Central memory CD8-positive, alpha-beta T cell (primary cell): ENCODE measurements at regions not wholly inside any gene's neighbourhood (a gene's known extent, or its start where the extent isn't known, plus 50 kb on each side); places are given as distances from the start of the nearest gene placed in this dataset.
"Not testable (repeated sequence)": the region's sequence is repeated elsewhere in the genome, so short reads cannot be mapped to it uniquely, and the experiment has no call there.

ENCODE experiments used
- ATAC-seq: fragments of 150-1000 bp; cut with Tn5 transposase; replicated peaks from 2 replicates; pipeline ENCODE4 v1.10.0; 2022; ENCODE audit warnings: mild to moderate bottlenecking, moderate FRiP score, moderate number of reproducible peaks; ENCODE audit not compliant: poor library complexity, severe bottlenecking; ENCODE audit errors: extremely low read depth
- DNase-seq, 2 donors: peaks; one replicate each; pipeline ENCODE4 v3.0.0; 2021; ENCODE audit warnings: low spot score in 2 of 2
- H3K27ac Mint-ChIP-seq: one replicate; pipeline ENCODE4 v1.8.0; 2022; ENCODE audit warnings: low read depth, mild to moderate bottlenecking, moderate library complexity, mixed read lengths
- H3K27me3 Mint-ChIP-seq: one replicate; pipeline ENCODE4 v1.8.0; 2022; ENCODE audit warnings: mixed read lengths
- H3K36me3 Mint-ChIP-seq: one replicate; pipeline ENCODE4 v1.8.0; 2022; ENCODE audit warnings: mild to moderate bottlenecking, moderate library complexity, mixed read lengths; ENCODE audit not compliant: insufficient read depth
- H3K4me1 Mint-ChIP-seq: one replicate; pipeline ENCODE4 v1.8.0; 2022; ENCODE audit warnings: mixed read lengths
- H3K4me3 Mint-ChIP-seq: one replicate; pipeline ENCODE4 v1.8.0; 2022; ENCODE audit warnings: mild to moderate bottlenecking, moderate library complexity, mixed read lengths
- H3K9me3 Mint-ChIP-seq: one replicate; pipeline ENCODE4 v1.8.0; 2022; ENCODE audit warnings: mixed read lengths

DNA sequence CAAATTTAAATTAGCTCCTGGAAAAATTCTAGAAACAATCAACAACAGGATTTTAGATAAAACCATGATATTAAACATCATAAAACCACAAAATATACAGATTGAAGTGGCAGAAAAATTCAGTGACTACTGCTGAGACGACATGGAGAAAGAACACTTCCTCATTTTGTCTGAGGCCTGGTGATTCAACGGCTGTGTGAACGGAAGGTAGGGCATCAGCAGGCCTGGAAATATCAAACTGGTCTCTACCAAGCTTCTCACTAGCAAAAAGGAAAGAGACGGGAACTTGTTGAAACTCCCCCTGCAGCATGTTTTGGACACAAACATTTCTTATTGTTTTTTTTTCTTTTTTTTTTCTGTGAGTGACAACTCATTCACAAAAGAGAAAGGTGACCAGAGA, 58.0 kb upstream of the AHI1 start:
- Mint-ChIP-seq H3K27ac (no peak overlapping the region), H3K9me3 (no peaks in the 10 kb centered on the region), H3K4me3 (no peak overlapping the region), H3K27me3 (no peaks in the 10 kb centered on the region), H3K36me3 (no peaks in the 10 kb centered on the region), H3K4me1 (no peaks in the 10 kb centered on the region)
- ATAC-seq = no peak
- no peak for DNase-seq

DNA sequence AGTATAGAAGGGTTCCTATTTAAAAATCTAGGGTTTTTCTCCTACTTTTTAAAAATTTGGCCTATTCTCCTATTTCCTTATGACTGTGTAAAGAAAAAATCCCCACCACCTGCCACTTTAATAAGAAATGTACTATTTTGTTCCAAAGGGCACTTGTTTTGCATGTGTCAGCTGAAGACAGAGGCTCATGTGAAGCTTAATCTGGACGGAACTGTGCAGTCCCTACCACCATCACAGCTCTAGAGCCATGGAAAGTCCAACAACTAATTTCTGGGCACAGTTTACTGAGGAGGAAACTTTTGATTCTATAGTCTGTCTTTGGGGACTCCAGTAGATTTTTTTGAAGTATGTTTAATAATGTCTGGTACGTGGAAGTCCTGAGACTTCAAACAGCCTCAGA, 60.0 kb upstream of the AHI1 start:
- Mint-ChIP-seq H3K36me3 (no peaks in the 10 kb centered on the region), H3K9me3 (no peaks in the 10 kb centered on the region), H3K4me3 (no peak overlapping the region), H3K4me1 (peaks cover 7% of the 10 kb centered on the region), H3K27ac (no peak overlapping the region), H3K27me3 (no peaks in the 10 kb centered on the region)
- DNase-seq (no peak), ATAC-seq (no peak)

DNA sequence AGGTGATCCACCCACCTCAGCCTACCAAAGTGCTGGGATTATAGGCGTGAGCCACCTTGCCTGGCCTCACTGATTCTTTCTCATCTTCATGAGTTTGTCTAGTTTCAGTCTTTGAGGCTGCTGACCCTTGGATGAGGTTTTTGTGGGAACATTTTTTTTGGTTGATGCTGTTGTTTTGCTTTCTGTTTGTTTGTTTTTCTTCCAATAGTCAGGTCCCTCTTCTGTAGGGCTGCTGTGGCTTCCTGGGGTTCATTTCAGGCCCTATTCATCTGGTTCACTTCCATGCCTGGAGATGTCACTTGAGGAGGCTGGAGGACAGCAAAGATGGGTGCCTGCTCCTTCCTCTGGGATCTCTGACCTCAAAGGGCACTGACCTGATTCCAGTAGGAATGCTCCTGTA, 68.1 kb upstream of the AHI1 start:
- not testable (repeated sequence) for H3K36me3 Mint-ChIP-seq, ATAC-seq, DNase-seq, H3K9me3 Mint-ChIP-seq, H3K4me3 Mint-ChIP-seq, H3K27ac Mint-ChIP-seq, H3K27me3 Mint-ChIP-seq
- H3K4me1 Mint-ChIP-seq = peaks cover 23% of the 10 kb centered on the region

DNA sequence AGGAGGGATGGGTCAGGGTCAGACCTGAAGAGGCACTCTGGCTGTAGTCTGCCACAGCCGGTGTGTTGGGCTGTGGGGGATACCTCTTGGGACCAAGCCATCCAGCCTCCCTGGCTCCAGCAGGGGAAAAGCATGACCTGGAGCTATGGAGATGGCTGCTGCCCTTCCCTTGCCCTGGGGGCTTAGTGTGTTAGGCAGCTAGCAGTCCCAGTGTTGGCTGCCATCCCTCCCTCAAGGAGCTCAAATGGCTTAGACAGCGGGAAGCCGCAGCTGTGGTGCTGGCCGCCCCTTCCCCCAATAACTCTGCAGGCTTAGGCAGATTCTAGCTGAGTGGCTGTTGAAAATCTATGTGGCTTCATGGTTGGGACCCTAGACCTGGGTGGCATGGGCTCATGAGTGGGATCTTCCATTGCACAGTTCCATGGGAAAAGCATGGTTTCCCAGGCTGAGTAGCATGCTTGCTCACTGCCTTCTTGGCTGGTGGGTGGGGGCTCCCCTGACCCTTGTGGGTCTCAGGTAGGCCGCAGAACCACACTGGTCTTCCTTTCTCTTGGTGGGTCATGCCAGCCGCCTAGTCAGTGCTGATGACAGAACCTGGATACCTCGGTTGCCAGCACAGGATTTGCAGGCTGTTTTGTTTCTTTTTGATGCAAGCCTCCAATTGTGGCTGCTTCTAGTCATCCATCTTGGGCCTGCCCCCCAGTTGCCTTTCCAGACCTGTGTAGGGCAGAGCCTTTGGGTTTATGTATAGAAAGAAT, 69.0 kb upstream of the AHI1 start:
- Mint-ChIP-seq H3K4me3 (no peak overlapping the region), H3K9me3 (no peaks in the 10 kb centered on the region), H3K36me3 (peaks cover 2% of the 10 kb centered on the region), H3K27me3 (no peaks in the 10 kb centered on the region), H3K27ac (peak overlapping the region; percentile 44), H3K4me1 (peaks cover 18% of the 10 kb centered on the region)
- ATAC-seq = no peak
- no peak for DNase-seq

DNA sequence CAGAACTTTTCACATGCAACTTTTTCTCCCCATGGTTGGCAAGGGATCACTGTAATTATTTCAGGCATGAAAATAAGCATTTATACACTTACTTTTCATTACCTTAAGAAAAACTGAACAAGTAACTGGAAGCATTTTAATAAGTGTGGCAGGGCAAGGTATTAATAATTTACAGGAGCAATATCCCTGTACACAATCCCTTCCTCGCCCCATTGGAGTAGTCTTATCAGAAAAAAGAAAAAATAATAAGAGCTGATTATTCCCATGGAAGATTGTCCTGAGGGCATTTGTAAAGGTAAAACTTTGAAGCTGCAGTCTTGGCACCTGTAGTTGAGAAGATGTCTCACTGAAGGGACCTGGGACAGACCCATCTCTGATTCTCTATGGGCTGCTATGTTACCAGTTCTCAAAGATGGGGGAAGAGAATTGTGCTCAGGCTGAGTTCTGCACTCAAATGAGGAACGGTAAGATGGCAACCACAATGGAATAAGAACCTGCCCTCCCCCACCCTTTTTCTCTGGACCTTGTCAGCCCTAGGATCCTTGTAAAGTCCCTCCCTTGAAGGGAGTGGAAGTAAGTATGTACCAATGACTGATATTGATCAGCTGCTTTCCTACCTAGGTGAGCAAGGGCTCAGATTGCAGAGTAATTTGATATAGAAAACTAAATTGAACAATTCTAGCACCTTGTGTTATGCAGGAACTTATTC, 70.0 kb upstream of the AHI1 start:
- no peak for ATAC-seq
- Mint-ChIP-seq H3K9me3 (no peaks in the 10 kb centered on the region), H3K4me3 (no peak overlapping the region), H3K27me3 (no peaks in the 10 kb centered on the region), H3K36me3 (peaks cover 2% of the 10 kb centered on the region), H3K4me1 (peaks cover 16% of the 10 kb centered on the region), H3K27ac (no peak overlapping the region)
- DNase-seq = no peak

DNA sequence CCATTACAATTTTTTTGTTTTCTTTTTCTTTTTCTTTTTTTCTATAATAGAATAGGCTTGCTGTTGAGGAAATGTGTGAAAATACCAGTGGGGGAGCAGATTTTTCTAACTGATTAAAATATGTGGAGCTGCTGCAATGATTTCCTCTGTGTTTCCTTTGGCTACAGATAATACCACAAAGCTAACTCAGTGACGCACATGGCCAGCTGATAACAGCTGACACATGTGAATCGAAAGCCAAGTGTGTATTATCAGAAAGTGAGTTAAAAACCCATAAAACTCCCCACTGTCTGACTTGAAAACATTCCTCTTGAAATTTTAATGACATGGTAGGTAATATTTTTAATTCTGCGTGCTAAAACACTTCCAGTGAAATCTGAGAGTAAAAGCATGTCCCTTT, 70.8 kb upstream of the AHI1 start:
- Mint-ChIP-seq H3K4me1 (peaks cover 16% of the 10 kb centered on the region), H3K27me3 (no peaks in the 10 kb centered on the region), H3K4me3 (no peak overlapping the region), H3K9me3 (no peaks in the 10 kb centered on the region), H3K36me3 (peaks cover 2% of the 10 kb centered on the region), H3K27ac (no peak overlapping the region)
- DNase-seq = peak in 1 of 2 donors; percentile 36
- peak; percentile 95 for ATAC-seq

DNA sequence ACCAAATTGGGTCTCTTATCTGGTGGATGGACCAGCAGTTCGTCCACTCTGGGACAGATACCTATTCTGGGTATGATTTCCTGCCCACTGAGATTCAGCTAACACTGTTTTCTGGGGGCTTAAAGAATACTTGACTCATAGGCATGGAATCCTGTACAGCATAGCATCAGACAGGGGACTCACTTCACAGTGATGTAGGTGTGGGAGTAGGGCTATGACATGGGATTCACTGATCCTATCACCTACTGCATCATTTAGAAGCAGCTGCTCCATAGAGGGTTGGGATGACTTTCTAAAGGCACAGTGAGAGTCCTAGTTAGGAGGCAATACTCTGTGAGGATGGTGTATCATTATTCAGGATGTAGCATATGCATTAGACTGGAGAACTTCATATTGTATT, 74.5 kb upstream of the AHI1 start:
- Mint-ChIP-seq H3K36me3 (peaks cover 2% of the 10 kb centered on the region), H3K27me3 (no peaks in the 10 kb centered on the region), H3K27ac (no peak overlapping the region), H3K4me1 (peaks cover 16% of the 10 kb centered on the region), H3K4me3 (no peak overlapping the region), H3K9me3 (no peaks in the 10 kb centered on the region)
- DNase-seq = no peak
- ATAC-seq = no peak

DNA sequence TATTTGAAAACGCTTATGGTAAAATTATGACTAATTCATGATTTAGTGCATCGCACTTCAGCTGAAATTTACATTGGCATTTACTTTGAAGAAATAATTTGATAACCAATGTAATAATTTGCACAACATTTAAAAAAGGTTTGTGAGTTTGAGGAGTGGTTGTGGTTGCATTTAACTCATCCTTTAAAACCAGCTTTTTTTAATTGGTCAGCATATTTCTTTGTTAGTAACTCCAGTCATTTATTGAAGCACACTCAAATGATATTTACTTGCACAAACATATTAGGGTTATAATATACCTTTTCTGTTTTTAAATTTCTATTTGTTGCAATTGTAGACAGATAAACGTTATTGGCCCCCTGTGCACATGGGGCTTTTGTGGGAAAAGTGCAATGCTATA, 78.1 kb upstream of the AHI1 start:
- DNase-seq (no peak), ATAC-seq (no peak)
- Mint-ChIP-seq H3K9me3 (no peaks in the 10 kb centered on the region), H3K4me3 (no peak overlapping the region), H3K27me3 (no peaks in the 10 kb centered on the region), H3K27ac (no peak overlapping the region), H3K36me3 (no peaks in the 10 kb centered on the region), H3K4me1 (no peaks in the 10 kb centered on the region)

DNA sequence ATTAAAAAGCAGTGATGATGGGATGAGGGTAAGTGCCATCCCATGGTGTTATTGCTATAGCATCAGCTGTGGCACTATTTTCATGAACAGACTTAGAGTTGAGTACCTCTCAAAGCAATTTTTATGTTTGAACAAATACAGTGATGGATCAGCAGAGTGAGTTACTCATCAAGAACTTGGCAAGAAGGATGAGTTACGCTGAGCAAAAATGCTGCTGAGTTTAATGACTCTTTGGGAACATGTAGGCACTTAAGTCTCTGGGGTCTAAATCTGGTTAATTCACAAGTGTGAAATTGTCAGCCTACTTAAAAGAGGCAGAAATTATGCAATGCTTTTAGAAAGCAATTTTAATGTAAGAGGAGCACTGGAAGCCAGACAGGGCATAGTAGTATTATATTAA, 78.5 kb upstream of the AHI1 start:
- ATAC-seq (no peak), DNase-seq (no peak)
- no peaks in the 10 kb centered on the region for H3K4me1 Mint-ChIP-seq
- no peaks in the 10 kb centered on the region for H3K27me3 Mint-ChIP-seq
- no peaks in the 10 kb centered on the region for H3K36me3 Mint-ChIP-seq
- no peak overlapping the region for H3K4me3 Mint-ChIP-seq
- no peaks in the 10 kb centered on the region for H3K9me3 Mint-ChIP-seq
- peak overlapping the region; percentile 49 for H3K27ac Mint-ChIP-seq

DNA sequence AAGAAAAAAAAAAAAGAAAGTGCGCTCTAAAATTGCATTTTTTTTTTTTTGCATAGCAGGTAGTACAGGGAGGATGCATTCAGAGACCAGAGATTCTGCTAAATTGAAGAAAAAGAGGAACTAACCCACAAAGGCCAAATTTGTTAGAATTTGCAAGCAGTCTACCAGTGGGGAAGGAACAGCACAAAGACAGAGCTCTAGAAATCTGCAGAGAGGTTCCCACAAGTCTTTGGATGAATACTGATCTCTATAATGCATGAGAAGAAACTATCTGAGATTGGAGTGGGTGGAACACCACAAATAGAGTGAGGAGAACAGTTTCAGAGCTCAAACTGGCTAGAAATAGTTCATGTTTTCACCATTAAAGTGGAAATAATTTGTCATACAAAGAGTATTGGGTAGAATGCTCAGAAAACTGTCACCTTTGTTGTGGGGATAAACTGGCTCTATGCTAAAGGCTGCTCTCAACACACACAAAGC, 79.6 kb upstream of the AHI1 start:
- Mint-ChIP-seq H3K27me3 (no peaks in the 10 kb centered on the region), H3K36me3 (no peaks in the 10 kb centered on the region), H3K27ac (no peak overlapping the region), H3K4me1 (no peaks in the 10 kb centered on the region), H3K9me3 (no peaks in the 10 kb centered on the region), H3K4me3 (no peak overlapping the region)
- DNase-seq = no peak
- no peak for ATAC-seq

DNA sequence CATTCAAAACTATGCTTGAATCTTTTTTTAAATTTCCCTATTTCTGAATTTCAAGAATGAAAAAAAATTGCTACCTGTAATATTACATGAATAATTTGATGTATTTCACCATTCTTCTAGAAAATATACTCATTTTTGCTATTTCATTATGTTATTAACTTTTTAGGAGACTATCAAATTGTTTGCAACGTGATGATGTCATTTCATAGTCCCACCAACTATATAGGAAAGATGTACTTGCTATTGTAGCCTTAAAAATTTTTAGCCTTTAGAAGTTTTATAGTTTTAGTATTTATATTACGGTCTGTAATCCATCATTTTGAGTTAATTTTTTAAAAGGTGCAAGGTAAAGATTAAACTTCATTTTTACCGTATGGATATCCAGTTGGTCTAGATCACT, 81.4 kb upstream of the AHI1 start:
- no peak for DNase-seq
- no peaks in the 10 kb centered on the region for H3K36me3 Mint-ChIP-seq
- no peak overlapping the region for H3K27ac Mint-ChIP-seq
- H3K9me3 Mint-ChIP-seq = no peaks in the 10 kb centered on the region
- no peak for ATAC-seq
- no peak overlapping the region for H3K4me3 Mint-ChIP-seq
- no peaks in the 10 kb centered on the region for H3K4me1 Mint-ChIP-seq
- no peaks in the 10 kb centered on the region for H3K27me3 Mint-ChIP-seq

DNA sequence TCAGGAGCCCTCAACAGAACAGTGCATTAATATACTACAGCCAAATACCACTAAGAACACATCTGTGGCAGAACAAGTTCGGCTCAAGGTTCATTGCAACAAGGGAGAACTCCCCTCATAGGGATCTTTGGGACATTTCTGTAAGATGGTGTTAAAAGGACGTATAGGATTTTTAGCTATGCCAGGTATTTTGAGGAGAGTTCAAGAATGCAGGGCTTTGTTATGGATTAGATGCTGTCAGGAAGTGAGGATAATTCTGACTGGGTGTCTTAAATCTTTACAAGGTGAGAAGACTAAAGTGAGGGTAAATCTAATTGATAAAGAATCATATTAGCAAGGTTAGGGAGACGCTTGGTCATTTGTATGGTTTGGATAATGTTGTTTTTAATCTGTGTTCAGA, 83.7 kb upstream of the AHI1 start:
- H3K27me3 Mint-ChIP-seq = no peaks in the 10 kb centered on the region
- no peak for DNase-seq
- H3K36me3 Mint-ChIP-seq = no peaks in the 10 kb centered on the region
- no peak overlapping the region for H3K4me3 Mint-ChIP-seq
- H3K9me3 Mint-ChIP-seq = no peaks in the 10 kb centered on the region
- ATAC-seq = no peak
- peaks cover 4% of the 10 kb centered on the region for H3K4me1 Mint-ChIP-seq
- H3K27ac Mint-ChIP-seq = no peak overlapping the region

DNA sequence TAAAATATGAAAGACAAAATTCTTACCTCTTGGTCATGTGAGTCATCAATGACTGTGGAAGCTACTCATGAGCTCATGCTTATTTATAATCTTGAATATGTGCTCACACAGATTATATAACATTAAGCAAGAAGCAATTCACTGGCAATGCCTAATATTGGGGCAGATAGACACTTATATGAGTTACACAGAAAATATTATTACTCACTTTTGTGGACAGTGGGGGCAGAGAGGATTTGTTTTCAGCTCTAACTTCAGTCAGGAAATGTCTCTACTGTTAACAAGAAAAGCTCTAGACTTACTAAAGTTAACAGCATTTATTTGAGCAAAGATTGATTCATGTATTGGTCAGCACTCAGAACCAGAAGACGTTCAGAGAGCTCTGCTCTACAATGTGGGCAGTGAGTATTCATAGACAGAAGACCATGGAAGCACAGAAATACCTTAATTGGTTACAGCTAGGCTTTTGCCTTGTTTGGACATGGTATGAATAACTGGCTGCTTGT, 85.8 kb upstream of the AHI1 start:
- Mint-ChIP-seq H3K4me1 (peaks cover 15% of the 10 kb centered on the region), H3K9me3 (no peaks in the 10 kb centered on the region), H3K36me3 (no peaks in the 10 kb centered on the region), H3K27ac (no peak overlapping the region), H3K4me3 (no peak overlapping the region), H3K27me3 (no peaks in the 10 kb centered on the region)
- DNase-seq (no peak), ATAC-seq (no peak)
